ENCODE measurements at regions not wholly inside any gene's neighbourhood (a gene's known extent, or its start where the extent isn't known, plus 50 kb on each side); places are given as distances from the start of the nearest gene placed in this dataset.

DNA sequence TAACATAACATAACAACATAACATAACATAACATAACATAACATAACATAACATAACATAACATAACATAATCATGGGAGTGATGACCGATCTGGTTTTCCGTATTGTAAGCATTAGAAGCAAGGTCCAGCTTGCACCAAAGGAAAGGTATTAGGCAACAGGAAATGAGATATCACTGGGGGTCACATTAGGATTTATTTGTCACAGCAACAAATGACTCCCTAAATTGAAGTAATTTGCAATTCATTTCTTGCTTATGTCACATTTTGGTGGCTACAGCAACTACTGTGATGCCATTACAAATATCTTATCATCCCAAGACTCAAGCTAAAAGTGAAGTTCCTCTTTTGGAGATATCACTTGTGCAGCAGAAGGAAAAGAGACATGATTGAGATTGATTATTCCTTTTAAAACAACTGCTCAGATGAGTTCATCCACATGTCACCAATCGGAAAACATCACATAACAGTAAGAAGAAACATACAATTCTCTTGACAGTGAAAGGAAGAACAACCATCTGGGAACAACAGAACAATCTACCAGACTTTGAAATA lies 1331.1 kb upstream of the RAG2 start:
- peaks cover 4% of the 10 kb centered on the region for H3K9me3 Mint-ChIP-seq
- H3K27me3 Mint-ChIP-seq, result no peaks in the 10 kb centered on the region
- no peak overlapping the region for H3K27ac Mint-ChIP-seq
- DNase-seq (ENCODE audit: extremely low spot score, unreplicated experiment), result no peak
- H3K4me1 Mint-ChIP-seq (ENCODE audit: unreplicated experiment), result no peaks in the 10 kb centered on the region
- TF ChIP-seq, protein P1, sequence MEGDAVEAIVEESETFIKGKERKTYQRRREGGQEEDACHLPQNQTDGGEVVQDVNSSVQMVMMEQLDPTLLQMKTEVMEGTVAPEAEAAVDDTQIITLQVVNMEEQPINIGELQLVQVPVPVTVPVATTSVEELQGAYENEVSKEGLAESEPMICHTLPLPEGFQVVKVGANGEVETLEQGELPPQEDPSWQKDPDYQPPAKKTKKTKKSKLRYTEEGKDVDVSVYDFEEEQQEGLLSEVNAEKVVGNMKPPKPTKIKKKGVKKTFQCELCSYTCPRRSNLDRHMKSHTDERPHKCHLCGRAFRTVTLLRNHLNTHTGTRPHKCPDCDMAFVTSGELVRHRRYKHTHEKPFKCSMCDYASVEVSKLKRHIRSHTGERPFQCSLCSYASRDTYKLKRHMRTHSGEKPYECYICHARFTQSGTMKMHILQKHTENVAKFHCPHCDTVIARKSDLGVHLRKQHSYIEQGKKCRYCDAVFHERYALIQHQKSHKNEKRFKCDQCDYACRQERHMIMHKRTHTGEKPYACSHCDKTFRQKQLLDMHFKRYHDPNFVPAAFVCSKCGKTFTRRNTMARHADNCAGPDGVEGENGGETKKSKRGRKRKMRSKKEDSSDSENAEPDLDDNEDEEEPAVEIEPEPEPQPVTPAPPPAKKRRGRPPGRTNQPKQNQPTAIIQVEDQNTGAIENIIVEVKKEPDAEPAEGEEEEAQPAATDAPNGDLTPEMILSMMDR (conservative IDR thresholded peaks at IDR 0.05), result no peak
- H3K4me3 Mint-ChIP-seq, result no peak overlapping the region
- H3K36me3 Mint-ChIP-seq, result no peaks in the 10 kb centered on the region

DNA sequence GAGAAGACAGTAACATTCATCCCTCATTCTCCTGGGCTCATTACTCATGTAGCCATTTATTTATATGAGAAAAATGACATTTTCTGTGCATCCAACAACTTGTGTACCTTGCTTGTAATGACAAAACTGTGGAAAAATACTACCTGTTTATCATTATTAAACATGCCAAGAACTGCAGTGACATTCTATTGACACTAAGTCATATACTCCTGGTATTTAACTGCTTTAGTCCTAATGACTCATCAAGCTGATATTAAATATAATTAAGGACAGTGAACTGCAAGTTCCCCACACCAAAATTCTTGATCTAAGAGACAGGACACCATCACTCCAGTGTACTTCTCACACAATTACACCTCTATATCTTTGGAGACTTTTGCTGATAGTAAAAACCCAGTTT lies 1328.7 kb upstream of the RAG2 start:
- no peaks in the 10 kb centered on the region for H3K9me3 Mint-ChIP-seq
- H3K4me1 Mint-ChIP-seq (ENCODE audit: unreplicated experiment), result no peaks in the 10 kb centered on the region

DNA sequence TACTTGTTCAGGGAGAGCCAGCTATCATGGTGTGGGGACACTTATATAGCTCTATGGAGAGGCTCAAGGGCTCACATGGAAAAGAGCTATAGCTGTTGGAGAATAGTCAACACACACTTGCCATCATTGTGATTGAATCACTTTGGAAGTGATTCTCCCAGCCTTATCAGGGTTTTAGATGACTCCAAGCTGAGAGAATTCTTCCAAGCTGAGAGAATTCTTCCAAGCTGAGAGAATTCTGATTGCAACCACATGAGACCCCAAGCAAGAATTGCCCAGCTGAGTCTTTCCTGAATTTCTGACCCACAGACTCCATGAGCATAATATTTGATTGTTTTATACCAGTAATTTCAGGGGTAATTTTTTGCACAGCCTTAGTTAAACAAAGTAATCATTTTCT lies 1318.3 kb upstream of the RAG2 start:
- H3K4me3 Mint-ChIP-seq, result no peak overlapping the region
- TF ChIP-seq, protein P1 (conservative IDR thresholded peaks at IDR 0.05), result no peak
- no peaks in the 10 kb centered on the region for H3K36me3 Mint-ChIP-seq
- no peak for DNase-seq (ENCODE audit: extremely low spot score, unreplicated experiment)
- H3K4me1 Mint-ChIP-seq (ENCODE audit: unreplicated experiment), result no peaks in the 10 kb centered on the region
- no peaks in the 10 kb centered on the region for H3K27me3 Mint-ChIP-seq
- H3K9me3 Mint-ChIP-seq, result no peaks in the 10 kb centered on the region
- no peak overlapping the region for H3K27ac Mint-ChIP-seq

More for the DNA sequence above, 1328.7 kb upstream of the RAG2 start:
- Mint-ChIP-seq H3K27me3 (no peaks in the 10 kb centered on the region), H3K4me3 (no peak overlapping the region), H3K36me3 (no peaks in the 10 kb centered on the region), H3K27ac (no peak overlapping the region)
- DNase-seq (ENCODE audit: extremely low spot score, unreplicated experiment), result no peak
- TF ChIP-seq, protein P1 (conservative IDR thresholded peaks at IDR 0.05), result no peak

DNA sequence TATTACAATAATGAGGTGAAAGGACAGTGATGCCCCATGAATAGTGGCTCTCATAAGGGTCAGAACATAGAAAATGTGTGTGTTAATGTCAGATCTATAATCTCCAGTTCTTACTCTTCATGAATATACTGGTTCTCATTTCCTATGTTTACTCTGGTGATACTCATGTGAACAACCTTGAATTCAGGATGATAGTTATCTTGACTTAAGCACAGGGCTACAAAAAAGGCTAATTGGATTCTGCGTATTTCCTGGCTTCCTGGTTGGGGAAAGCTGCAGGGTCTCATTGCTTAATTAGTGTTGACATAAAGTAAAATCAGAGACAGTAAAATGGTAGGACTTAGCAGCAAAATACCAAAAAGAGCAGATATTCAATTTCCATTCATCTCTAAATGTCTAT lies 1316.8 kb upstream of the RAG2 start:
- Mint-ChIP-seq H3K4me3 (no peak overlapping the region), H3K4me1 (ENCODE audit: unreplicated experiment) (no peaks in the 10 kb centered on the region), H3K27ac (no peak overlapping the region), H3K9me3 (no peaks in the 10 kb centered on the region), H3K27me3 (no peaks in the 10 kb centered on the region), H3K36me3 (no peaks in the 10 kb centered on the region)
- TF ChIP-seq, protein P1 (conservative IDR thresholded peaks at IDR 0.05), result no peak
- DNase-seq (ENCODE audit: extremely low spot score, unreplicated experiment), result no peak

DNA sequence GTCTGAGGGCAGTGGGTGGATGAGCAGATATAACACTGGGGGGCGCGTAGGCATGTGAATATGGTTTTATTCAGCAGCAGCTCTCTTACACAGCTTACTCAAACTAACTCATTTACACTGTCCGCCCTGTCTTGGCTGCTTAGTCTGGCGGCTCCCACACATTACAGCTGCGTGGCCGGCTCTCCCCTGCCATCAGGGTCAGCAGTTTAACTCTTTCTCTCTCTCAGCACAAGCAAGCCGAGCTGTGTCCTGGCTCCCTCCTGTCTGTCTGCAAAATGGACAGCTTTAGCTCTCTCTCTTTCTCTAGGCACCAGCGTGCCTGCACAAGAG lies 1310.1 kb upstream of the RAG2 start:
- no peaks in the 10 kb centered on the region for H3K9me3 Mint-ChIP-seq
- H3K27ac Mint-ChIP-seq, result no peak overlapping the region
- DNase-seq (ENCODE audit: extremely low spot score, unreplicated experiment), result no peak
- H3K27me3 Mint-ChIP-seq, result no peaks in the 10 kb centered on the region
- TF ChIP-seq, protein P1 (conservative IDR thresholded peaks at IDR 0.05), result no peak
- no peaks in the 10 kb centered on the region for H3K36me3 Mint-ChIP-seq
- no peaks in the 10 kb centered on the region for H3K4me1 Mint-ChIP-seq (ENCODE audit: unreplicated experiment)
- no peak overlapping the region for H3K4me3 Mint-ChIP-seq
